GM10248 (cell line): ENCODE measurements at regions not wholly inside any gene's neighbourhood (a gene's known extent, or its start where the extent isn't known, plus 50 kb on each side); places are given as distances from the start of the nearest gene placed in this dataset.

Source experiments
- CTCF ChIA-PET: fragments of 300-600 bp; sonication (Branson Sonifier 250); formaldehyde crosslinking; extraction: SDS; loops from one replicate; lab custom pipeline; 2021; ENCODE audit warnings: antibody characterized with exemption; lab: Yijun Ruan, JAX
- POLR2A ChIA-PET: fragments of 350-650 bp; sonication (Branson Sonifier 250); formaldehyde crosslinking; extraction: SDS; loops from one replicate; lab custom pipeline; 2020; ENCODE audit warnings: antibody characterized with exemption; lab: Yijun Ruan, JAX
- DNase-seq: peaks from one replicate; pipeline ENCODE4 v3.0.0; 2012; ENCODE audit errors: extremely low spot score
- CTCF ChIP-seq: IDR thresholded peaks from 2 replicates; pipeline ENCODE4 v1.5.1; 2012; ENCODE audit warnings: mild to moderate bottlenecking, low read depth; ENCODE audit errors: extremely low read depth, missing control alignments, control extremely low read depth

DNA sequence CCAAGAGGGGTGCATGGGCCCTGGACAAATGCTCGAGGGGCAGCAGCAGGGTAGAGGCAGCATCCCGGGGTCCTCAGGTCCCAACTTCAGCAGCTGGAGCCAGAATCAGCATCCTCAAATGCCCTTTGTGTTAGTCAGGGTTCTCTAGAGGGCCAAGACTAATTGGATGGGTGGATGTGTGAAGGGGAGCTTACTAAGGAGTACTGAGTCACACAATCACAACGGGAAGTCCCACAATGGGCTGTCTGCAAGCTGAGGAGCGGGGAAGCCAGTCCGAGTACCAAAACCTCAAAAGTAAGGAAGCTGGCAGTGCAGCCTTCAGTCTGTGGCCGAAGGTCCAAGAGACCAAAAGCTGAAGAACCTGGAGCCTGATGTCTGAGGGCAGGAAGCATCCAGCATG, 162.9 kb upstream of the TCERG1L start:
- DNase-seq: no peak
- no peak for TF ChIP-seq CTCF
- ChIA-PET POLR2A (no interaction called here), CTCF (no interaction called here)

DNA sequence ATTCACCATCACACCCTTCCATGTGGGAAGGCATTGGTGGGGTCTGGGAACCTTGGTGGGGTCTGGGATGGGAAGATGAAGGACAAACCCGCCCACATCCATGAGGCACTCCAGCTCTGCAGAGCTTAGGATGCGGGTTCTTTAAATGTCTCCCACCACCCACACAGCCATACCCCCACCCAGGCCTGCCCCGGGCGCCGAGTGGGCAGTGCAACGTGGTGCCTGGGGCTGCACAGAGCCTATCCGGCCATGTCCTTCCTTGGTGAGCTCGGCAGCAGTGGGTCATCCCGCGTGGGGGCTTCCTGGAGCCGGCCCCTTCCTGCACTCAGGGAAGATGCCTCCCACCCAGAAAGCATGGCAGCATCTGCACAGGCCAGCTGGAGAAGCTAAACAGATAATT, 163.5 kb upstream of the TCERG1L start:
- ChIA-PET CTCF (no interaction called here), POLR2A (no interaction called here)
- no peak for TF ChIP-seq CTCF
- no peak for DNase-seq

GRCh38 chr10:131475803-131476202, 164.3 kb upstream of the TCERG1L start:
- no peak for DNase-seq
- no peak for TF ChIP-seq CTCF
- CTCF ChIA-PET: no interaction called here
- POLR2A ChIA-PET: no interaction called here

DNA sequence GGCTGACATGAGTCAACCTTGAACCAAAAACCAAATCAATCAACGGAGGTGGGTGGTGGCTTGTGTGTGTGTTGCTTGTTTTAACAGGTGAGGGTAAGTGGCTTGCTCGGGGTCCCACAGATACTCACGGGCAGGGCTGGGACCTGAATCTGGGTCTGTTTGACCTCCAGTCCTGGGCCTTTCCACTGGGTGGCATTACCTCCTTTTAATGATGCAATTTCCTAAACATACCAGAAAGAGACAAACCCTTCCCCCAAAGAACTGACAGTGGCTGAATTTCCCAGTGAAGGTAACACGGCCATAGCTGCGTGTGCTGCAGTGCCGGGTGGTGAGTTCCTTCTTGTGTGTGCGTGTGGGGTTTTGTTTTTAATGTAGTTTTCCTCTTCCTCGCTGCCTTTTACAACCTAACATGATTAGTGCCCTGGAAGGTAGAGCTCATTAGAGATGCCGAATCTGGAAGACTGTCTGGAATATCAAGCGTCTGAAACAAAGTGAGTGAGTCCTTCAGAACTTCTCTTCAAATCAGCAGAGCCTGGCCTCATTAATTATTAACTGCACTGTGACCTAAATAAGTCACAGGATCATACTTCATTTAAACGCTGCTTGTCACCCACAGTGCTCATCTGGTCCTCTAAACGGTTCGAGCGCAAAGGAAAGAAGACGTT, 166.1 kb upstream of the TCERG1L start:
- DNase-seq: no peak
- no peak for TF ChIP-seq CTCF
- ChIA-PET CTCF (no interaction called here), POLR2A (no interaction called here)

DNA sequence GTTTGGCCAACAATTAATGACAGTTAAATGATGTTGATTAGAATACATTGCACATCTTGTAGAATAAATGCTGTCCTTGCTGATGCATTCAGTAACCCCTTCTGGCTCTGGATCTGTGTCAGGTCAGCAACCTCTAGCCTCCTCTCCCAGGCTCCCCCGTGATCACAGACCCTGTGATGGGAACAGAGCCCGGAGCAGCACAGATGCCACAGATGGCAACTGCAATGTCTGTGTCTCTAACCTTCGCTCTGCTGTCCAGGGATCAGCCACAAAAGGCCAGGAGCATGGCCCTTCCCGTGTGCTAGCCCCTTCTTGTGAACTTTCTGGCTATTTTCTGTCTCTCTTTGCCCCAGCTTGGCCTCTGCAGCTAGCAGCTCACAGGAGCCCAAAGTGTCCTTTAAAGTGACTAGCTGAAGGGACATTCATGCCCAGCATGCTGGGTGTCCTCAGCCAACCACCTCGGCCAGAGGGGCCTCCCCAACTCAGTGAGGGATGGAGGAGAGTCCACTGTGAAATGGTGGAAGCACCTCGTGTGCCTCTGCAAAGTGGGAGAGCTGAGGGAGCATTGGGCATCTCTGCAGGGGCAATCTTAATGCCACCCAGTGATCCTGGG, 167.0 kb upstream of the TCERG1L start:
- no peak for TF ChIP-seq CTCF
- CTCF ChIA-PET: no interaction called here
- DNase-seq: no peak

GRCh38 chr10:131480066-131480465, 168.5 kb upstream of the TCERG1L start:
- no peak for TF ChIP-seq CTCF
- ChIA-PET CTCF (interaction anchor here (1.1 kb wide), 1 partner anchor 19 kb away, joined by 3 read pairs; no protein-coding TSS in a partner anchor), POLR2A (no interaction called here)
- DNase-seq: no peak

More for the DNA sequence above, 167.0 kb upstream of the TCERG1L start:
- POLR2A ChIA-PET: no interaction called here
